ENCODE measurements at regions not wholly inside any gene's neighbourhood (a gene's known extent, or its start where the extent isn't known, plus 50 kb on each side); places are given as distances from the start of the nearest gene placed in this dataset.

GRCh38 chr5:133698259-133698554 is 85.9 kb upstream of the FSTL4 start:
- ATAC-seq, result no peak
- no peak for TF ChIP-seq PATZ1 (CRISPR knock-in tag; IDR thresholded peaks at IDR 0.05; ENCODE audit: borderline replicate concordance)
- no peak for TF ChIP-seq ZFP30 (CRISPR knock-in tag; IDR thresholded peaks at IDR 0.05)
- TF ChIP-seq TOX (CRISPR knock-in tag; IDR thresholded peaks at IDR 0.05; ENCODE audit: borderline replicate concordance), result no peak
- no peak for TF ChIP-seq ZFP3 (CRISPR knock-in tag; IDR thresholded peaks at IDR 0.05)
- TF ChIP-seq TCF4 (CRISPR knock-in tag; IDR thresholded peaks at IDR 0.05; ENCODE audit: borderline replicate concordance), result no peak
- TF ChIP-seq CSRNP3 (CRISPR knock-in tag; IDR thresholded peaks at IDR 0.05), result no peak
- TF ChIP-seq SNAI2 (CRISPR knock-in tag; IDR thresholded peaks at IDR 0.05), result no peak

- TF ChIP-seq TOX (CRISPR knock-in tag; IDR thresholded peaks at IDR 0.05; ENCODE audit: borderline replicate concordance) (no peak), OSR1 (CRISPR knock-in tag; IDR thresholded peaks at IDR 0.05) (no peak), ZNF8 (CRISPR knock-in tag; IDR thresholded peaks at IDR 0.05) (no peak), ZFP3 (CRISPR knock-in tag; IDR thresholded peaks at IDR 0.05) (no peak), ZFP30 (CRISPR knock-in tag; IDR thresholded peaks at IDR 0.05) (no peak), CSRNP3 (CRISPR knock-in tag; IDR thresholded peaks at IDR 0.05) (no peak), BACH2 (CRISPR knock-in tag; IDR thresholded peaks at IDR 0.05; ENCODE audit: borderline replicate concordance) (no peak), ARNTL (CRISPR knock-in tag; IDR thresholded peaks at IDR 0.05; ENCODE audit: borderline replicate concordance, low read depth) (no peak), SNAI2 (CRISPR knock-in tag; IDR thresholded peaks at IDR 0.05) (no peak), ESRRG (CRISPR knock-in tag; IDR thresholded peaks at IDR 0.05) (no peak)
- no peak for ATAC-seq
Measured at GRCh38 chr5:133697536-133698258, 85.4 kb upstream of the FSTL4 start.

- TF ChIP-seq ZFP30 (CRISPR knock-in tag; IDR thresholded peaks at IDR 0.05) (no peak), ZFP3 (CRISPR knock-in tag; IDR thresholded peaks at IDR 0.05) (no peak), ARNTL (CRISPR knock-in tag; IDR thresholded peaks at IDR 0.05; ENCODE audit: borderline replicate concordance, low read depth) (no peak), POU6F1 (CRISPR knock-in tag; IDR thresholded peaks at IDR 0.05; ENCODE audit: borderline replicate concordance, low read depth) (no peak), SNAI2 (CRISPR knock-in tag; IDR thresholded peaks at IDR 0.05) (no peak), CSDC2 (CRISPR knock-in tag; IDR thresholded peaks at IDR 0.05) (no peak), TSHZ2 (CRISPR knock-in tag; IDR thresholded peaks at IDR 0.05) (no peak)
- ATAC-seq, result no peak
Measured at GRCh38 chr5:133696782-133697507, 84.6 kb upstream of the FSTL4 start.

GRCh38 chr5:133696006-133696584 is 83.8 kb upstream of the FSTL4 start:
- no peak for ATAC-seq
- no peak for TF ChIP-seq OSR1 (CRISPR knock-in tag; IDR thresholded peaks at IDR 0.05)
- no peak for TF ChIP-seq GLIS3 (CRISPR knock-in tag; IDR thresholded peaks at IDR 0.05)
- no peak for TF ChIP-seq TCF4 (CRISPR knock-in tag; IDR thresholded peaks at IDR 0.05; ENCODE audit: borderline replicate concordance)
- TF ChIP-seq RARB (CRISPR knock-in tag; IDR thresholded peaks at IDR 0.05), result no peak
- no peak for TF ChIP-seq PATZ1 (CRISPR knock-in tag; IDR thresholded peaks at IDR 0.05; ENCODE audit: borderline replicate concordance)
- TF ChIP-seq TOX (CRISPR knock-in tag; IDR thresholded peaks at IDR 0.05; ENCODE audit: borderline replicate concordance), result no peak
- TF ChIP-seq ZC3H10 (CRISPR knock-in tag; IDR thresholded peaks at IDR 0.05), result no peak
- no peak for TF ChIP-seq ZNF565 (CRISPR knock-in tag; conservative IDR thresholded peaks at IDR 0.05; ENCODE audit: low read depth)
- TF ChIP-seq CSDC2 (CRISPR knock-in tag; IDR thresholded peaks at IDR 0.05), result no peak
- no peak for TF ChIP-seq CREB5 (CRISPR knock-in tag; IDR thresholded peaks at IDR 0.05; ENCODE audit: low read depth)
- TF ChIP-seq ESRRG (CRISPR knock-in tag; IDR thresholded peaks at IDR 0.05), result no peak
- TF ChIP-seq ZFP30 (CRISPR knock-in tag; IDR thresholded peaks at IDR 0.05), result no peak
- no peak for TF ChIP-seq BACH2 (CRISPR knock-in tag; IDR thresholded peaks at IDR 0.05; ENCODE audit: borderline replicate concordance)
